ENCODE measurements at regions not wholly inside any gene's neighbourhood (a gene's known extent, or its start where the extent isn't known, plus 50 kb on each side); places are given as distances from the start of the nearest gene placed in this dataset.
A peak's percentile ranks its signal among the peaks of the same experiment; 100 is the strongest.

DNA sequence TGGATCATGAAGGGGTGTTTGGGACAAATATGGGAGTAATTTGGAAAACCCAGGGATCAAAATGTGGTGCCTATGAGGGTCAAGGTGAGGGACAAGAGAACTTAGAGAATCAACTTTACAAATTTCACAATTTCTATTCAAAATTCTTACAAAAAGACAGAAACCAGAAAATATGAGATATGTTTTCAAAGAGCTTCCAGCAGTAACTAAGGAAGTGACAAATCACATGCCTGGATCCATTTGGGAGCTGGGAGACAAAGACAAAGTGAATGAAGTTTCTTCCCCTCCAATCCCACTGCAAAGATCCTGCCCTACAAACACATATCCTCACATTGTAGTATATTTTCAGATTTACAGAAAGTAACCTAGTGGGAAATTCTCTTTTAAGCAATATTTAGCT lies 235.0 kb upstream of the VLDLR start:
- Histone ChIP-seq H3K9me3 (ENCODE audit: insufficient read depth, low read depth, low read length) (no peaks in the 10 kb centered on the region), H3K27me3 (ENCODE audit: insufficient read depth, low read length) (no peaks in the 10 kb centered on the region), H3K4me3 (ENCODE audit: insufficient read depth, low read depth, low read length) (no peak overlapping the region), H3K4me2 (ENCODE audit: low read length) (no peak overlapping the region), H3K27ac (ENCODE audit: low read depth, low read length) (no peak overlapping the region), H2AFZ (ENCODE audit: low read depth, low read length) (no peak overlapping the region), H3K9ac (ENCODE audit: low read length) (no peak overlapping the region), H3K36me3 (ENCODE audit: insufficient read depth, low read length) (no peaks in the 10 kb centered on the region), H3K79me2 (ENCODE audit: insufficient read depth, low read length) (no peaks in the 10 kb centered on the region), H3K4me1 (ENCODE audit: insufficient read depth, low read length) (no peaks in the 10 kb centered on the region), H4K20me1 (ENCODE audit: insufficient read depth, low read length) (no peaks in the 10 kb centered on the region)
- peaks cover 11% of the 10 kb centered on the region for H3K4me1 Mint-ChIP-seq (ENCODE audit: low read depth, unreplicated experiment)
- no peak overlapping the region for H3K4me3 Mint-ChIP-seq (ENCODE audit: unreplicated experiment)
- TF ChIP-seq, protein P1, sequence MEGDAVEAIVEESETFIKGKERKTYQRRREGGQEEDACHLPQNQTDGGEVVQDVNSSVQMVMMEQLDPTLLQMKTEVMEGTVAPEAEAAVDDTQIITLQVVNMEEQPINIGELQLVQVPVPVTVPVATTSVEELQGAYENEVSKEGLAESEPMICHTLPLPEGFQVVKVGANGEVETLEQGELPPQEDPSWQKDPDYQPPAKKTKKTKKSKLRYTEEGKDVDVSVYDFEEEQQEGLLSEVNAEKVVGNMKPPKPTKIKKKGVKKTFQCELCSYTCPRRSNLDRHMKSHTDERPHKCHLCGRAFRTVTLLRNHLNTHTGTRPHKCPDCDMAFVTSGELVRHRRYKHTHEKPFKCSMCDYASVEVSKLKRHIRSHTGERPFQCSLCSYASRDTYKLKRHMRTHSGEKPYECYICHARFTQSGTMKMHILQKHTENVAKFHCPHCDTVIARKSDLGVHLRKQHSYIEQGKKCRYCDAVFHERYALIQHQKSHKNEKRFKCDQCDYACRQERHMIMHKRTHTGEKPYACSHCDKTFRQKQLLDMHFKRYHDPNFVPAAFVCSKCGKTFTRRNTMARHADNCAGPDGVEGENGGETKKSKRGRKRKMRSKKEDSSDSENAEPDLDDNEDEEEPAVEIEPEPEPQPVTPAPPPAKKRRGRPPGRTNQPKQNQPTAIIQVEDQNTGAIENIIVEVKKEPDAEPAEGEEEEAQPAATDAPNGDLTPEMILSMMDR (IDR thresholded peaks at IDR 0.05; ENCODE audit: insufficient read depth, low read depth, low read length), result no peak
- TF ChIP-seq EZH2 (IDR thresholded peaks at IDR 0.05; ENCODE audit: insufficient read depth, low read length), result no peak
- H3K27ac Mint-ChIP-seq (ENCODE audit: unreplicated experiment), result no peak overlapping the region
- no peak for DNase-seq (ENCODE audit: low read depth)
- no peak for FAIRE-seq
- no peaks in the 10 kb centered on the region for H3K9me3 Mint-ChIP-seq (ENCODE audit: unreplicated experiment)
- no peaks in the 10 kb centered on the region for H3K27me3 Mint-ChIP-seq (ENCODE audit: low read depth, unreplicated experiment)
- H3K36me3 Mint-ChIP-seq (ENCODE audit: low read depth, unreplicated experiment), result peaks cover 2% of the 10 kb centered on the region

DNA sequence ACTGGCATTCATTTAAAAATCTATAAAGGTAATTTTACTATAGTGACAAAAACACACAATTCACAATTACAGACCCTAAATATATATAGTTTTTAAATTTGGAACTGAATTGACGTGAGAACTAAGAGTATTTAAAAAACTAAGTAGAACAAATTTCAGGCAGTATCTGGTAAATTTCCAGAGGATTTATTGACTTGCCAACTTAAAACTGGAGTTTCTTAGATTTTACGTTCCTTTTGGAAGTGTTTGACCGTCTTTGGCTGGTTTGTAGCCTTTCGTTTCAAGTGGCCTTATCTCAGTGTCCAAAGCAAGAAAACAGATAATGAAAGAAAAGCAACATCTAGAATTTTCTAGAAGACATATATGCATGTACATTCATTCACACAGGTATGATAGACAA lies 234.4 kb upstream of the VLDLR start:
- H3K4me1 ChIP-seq (ENCODE audit: insufficient read depth, low read length), result no peaks in the 10 kb centered on the region
- no peak for DNase-seq (ENCODE audit: low read depth)
- no peak overlapping the region for H3K4me3 ChIP-seq (ENCODE audit: insufficient read depth, low read depth, low read length)
- Mint-ChIP-seq H3K36me3 (ENCODE audit: low read depth, unreplicated experiment) (peaks cover 2% of the 10 kb centered on the region), H3K4me1 (ENCODE audit: low read depth, unreplicated experiment) (peaks cover 11% of the 10 kb centered on the region), H3K27me3 (ENCODE audit: low read depth, unreplicated experiment) (no peaks in the 10 kb centered on the region), H3K9me3 (ENCODE audit: unreplicated experiment) (no peaks in the 10 kb centered on the region), H3K27ac (ENCODE audit: unreplicated experiment) (no peak overlapping the region), H3K4me3 (ENCODE audit: unreplicated experiment) (no peak overlapping the region)
- H3K27me3 ChIP-seq (ENCODE audit: insufficient read depth, low read length), result no peaks in the 10 kb centered on the region
- H4K20me1 ChIP-seq (ENCODE audit: insufficient read depth, low read length), result no peaks in the 10 kb centered on the region
- H3K9ac ChIP-seq (ENCODE audit: low read length), result no peak overlapping the region
- no peak for FAIRE-seq
- no peak for TF ChIP-seq EZH2 (IDR thresholded peaks at IDR 0.05; ENCODE audit: insufficient read depth, low read length)
- TF ChIP-seq, protein P1 (IDR thresholded peaks at IDR 0.05; ENCODE audit: insufficient read depth, low read depth, low read length), result no peak
- no peak overlapping the region for H3K4me2 ChIP-seq (ENCODE audit: low read length)
- H3K79me2 ChIP-seq (ENCODE audit: insufficient read depth, low read length), result no peaks in the 10 kb centered on the region
- no peak overlapping the region for H3K27ac ChIP-seq (ENCODE audit: low read depth, low read length)
- H2AFZ ChIP-seq (ENCODE audit: low read depth, low read length), result no peak overlapping the region
- H3K9me3 ChIP-seq (ENCODE audit: insufficient read depth, low read depth, low read length), result no peaks in the 10 kb centered on the region
- no peaks in the 10 kb centered on the region for H3K36me3 ChIP-seq (ENCODE audit: insufficient read depth, low read length)

DNA sequence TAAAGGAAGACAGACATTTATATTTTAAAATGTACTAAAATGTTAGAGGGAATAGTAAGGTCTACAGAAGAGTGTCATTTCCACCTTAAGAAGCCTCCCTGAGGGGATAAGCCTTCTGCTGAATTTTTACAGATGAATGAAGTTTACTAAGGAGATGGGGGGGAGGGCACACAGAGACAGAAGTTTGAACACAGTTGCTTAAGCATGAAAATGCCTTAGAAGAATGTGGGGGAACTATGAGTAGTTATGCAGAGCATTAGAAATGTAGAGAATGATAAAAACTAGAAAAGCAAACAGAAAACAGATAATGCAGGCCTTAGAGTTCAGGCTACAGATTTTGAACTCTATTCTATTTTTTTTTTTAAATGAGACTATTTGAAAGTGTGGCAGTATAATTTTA lies 232.2 kb upstream of the VLDLR start:
- Mint-ChIP-seq H3K4me3 (ENCODE audit: unreplicated experiment) (no peak overlapping the region), H3K27ac (ENCODE audit: unreplicated experiment) (no peak overlapping the region), H3K4me1 (ENCODE audit: low read depth, unreplicated experiment) (peaks cover 11% of the 10 kb centered on the region), H3K9me3 (ENCODE audit: unreplicated experiment) (no peaks in the 10 kb centered on the region), H3K36me3 (ENCODE audit: low read depth, unreplicated experiment) (peaks cover 2% of the 10 kb centered on the region), H3K27me3 (ENCODE audit: low read depth, unreplicated experiment) (no peaks in the 10 kb centered on the region)
- no peaks in the 10 kb centered on the region for H3K79me2 ChIP-seq (ENCODE audit: insufficient read depth, low read length)
- H3K9ac ChIP-seq (ENCODE audit: low read length), result no peak overlapping the region
- DNase-seq (ENCODE audit: low read depth), result peak; percentile 19
- no peaks in the 10 kb centered on the region for H3K27me3 ChIP-seq (ENCODE audit: insufficient read depth, low read length)
- no peaks in the 10 kb centered on the region for H3K36me3 ChIP-seq (ENCODE audit: insufficient read depth, low read length)
- H4K20me1 ChIP-seq (ENCODE audit: insufficient read depth, low read length), result no peaks in the 10 kb centered on the region
- H3K27ac ChIP-seq (ENCODE audit: low read depth, low read length), result no peak overlapping the region
- FAIRE-seq, result no peak
- H3K4me3 ChIP-seq (ENCODE audit: insufficient read depth, low read depth, low read length), result no peak overlapping the region
- H3K9me3 ChIP-seq (ENCODE audit: insufficient read depth, low read depth, low read length), result no peaks in the 10 kb centered on the region
- TF ChIP-seq, protein P1 (IDR thresholded peaks at IDR 0.05; ENCODE audit: insufficient read depth, low read depth, low read length), result no peak
- no peak for TF ChIP-seq EZH2 (IDR thresholded peaks at IDR 0.05; ENCODE audit: insufficient read depth, low read length)
- H3K4me1 ChIP-seq (ENCODE audit: insufficient read depth, low read length), result no peaks in the 10 kb centered on the region
- no peak overlapping the region for H2AFZ ChIP-seq (ENCODE audit: low read depth, low read length)
- H3K4me2 ChIP-seq (ENCODE audit: low read length), result no peak overlapping the region

Measured in astrocyte (in vitro differentiated cells and primary cell).